Panc1 (cell line): ENCODE measurements at regions not wholly inside any gene's neighbourhood (a gene's known extent, or its start where the extent isn't known, plus 50 kb on each side); places are given as distances from the start of the nearest gene placed in this dataset.
A peak's percentile ranks its signal among the peaks of the same experiment; 100 is the strongest.

ENCODE experiments used
- ATAC-seq: fragments of 200-7000 bp; cut with Tn5 transposase; 2 replicates; pipeline ENCODE4 v1.9.1; 2020; ENCODE audit warnings: mild to moderate bottlenecking, moderate library complexity
- BruUV-seq: library from RNA; stranded (reverse); fragments of 400-500 nt; replicated peaks from 2 replicates; lab custom pipeline; 2021; lab: Mats Ljungman, UMichigan
- CTCF ChIA-PET: fragments of 300-600 bp; sonication (Branson Sonifier 250); formaldehyde crosslinking; loops from one replicate; lab custom pipeline; 2022; ENCODE audit warnings: antibody characterized with exemption; lab: Charles Lee
- POLR2A ChIA-PET: fragments of 300-600 bp; sonication (Branson Sonifier 250); formaldehyde crosslinking; loops from one replicate; lab custom pipeline; 2022; ENCODE audit warnings: antibody characterized with exemption; lab: Charles Lee
- DNase-seq: peaks from one replicate; pipeline ENCODE4 v3.0.0-alpha.2; 2010; ENCODE audit warnings: low read depth, low spot score
- H3K27ac ChIP-seq: 2 replicates; pipeline ENCODE4 v1.5.1; 2011; ENCODE audit warnings: mild to moderate bottlenecking, low read length, inconsistent platforms
- H3K27me3 ChIP-seq: fragments of 200-500 bp; sonication (Bioruptor generic); 2 replicates; pipeline ENCODE4 v1.6.0; 2014; ENCODE audit warnings: low read length, inconsistent platforms; ENCODE audit not compliant: control insufficient read depth, insufficient read depth
- H3K36me3 ChIP-seq: fragments of 200-500 bp; sonication (Bioruptor generic); 2 replicates; pipeline ENCODE4 v1.5.1; 2014; ENCODE audit warnings: inconsistent platforms, mild to moderate bottlenecking, low read length, moderate library complexity; ENCODE audit not compliant: control insufficient read depth, insufficient read depth
- H3K4me1 ChIP-seq: 2 replicates; pipeline ENCODE4 v1.5.1; 2011; ENCODE audit warnings: inconsistent platforms, mild to moderate bottlenecking, low read length, moderate library complexity; ENCODE audit not compliant: control insufficient read depth, insufficient read depth
- H3K4me3 ChIP-seq, 2 experiments: 2 replicates each; pipeline ENCODE4 v1.5.1; 2011 to 2012; ENCODE audit warnings: low read depth in 2 of 2, low read length in 2 of 2, mild to moderate bottlenecking in 2 of 2, inconsistent platforms in 1 of 2, moderate library complexity in 1 of 2
- H3K9me3 ChIP-seq: fragments of 200-500 bp; sonication (Bioruptor generic); 2 replicates; pipeline ENCODE4 v1.5.1; 2014; ENCODE audit warnings: low read depth, mild to moderate bottlenecking, inconsistent platforms, low read length, moderate library complexity; ENCODE audit not compliant: control insufficient read depth, insufficient read depth
- CTCF ChIP-seq: fragments of 450-650 bp; IDR thresholded peaks from 2 replicates; pipeline ENCODE4 v1.5.1; 2017; ENCODE audit warnings: mild to moderate bottlenecking
- POLR2AphosphoS5 ChIP-seq: IDR thresholded peaks from 2 replicates; pipeline ENCODE4 v1.6.1; 2012; ENCODE audit warnings: mild to moderate bottlenecking, low read depth, low read length, moderate library complexity
- REST ChIP-seq, 2 experiments: IDR thresholded peaks; 2 replicates each; pipeline ENCODE4 v1.6.1; 2011 to 2012; ENCODE audit warnings: low read depth in 2 of 2, control low read depth in 1 of 2, low read length in 1 of 2, mild to moderate bottlenecking in 1 of 2, moderate library complexity in 1 of 2; ENCODE audit not compliant: insufficient read depth in 1 of 2
- SIN3A ChIP-seq: IDR thresholded peaks from 2 replicates; pipeline ENCODE4 v1.6.1; 2012; ENCODE audit warnings: low read depth, mild to moderate bottlenecking, low read length, moderate library complexity, borderline replicate concordance; ENCODE audit not compliant: insufficient read depth
- TCF7L2 ChIP-seq: IDR thresholded peaks from 2 replicates; pipeline ENCODE4 v1.6.1; 2011; ENCODE audit warnings: mild to moderate bottlenecking, low read depth, low read length, inconsistent platforms
- in situ Hi-C: cut with HindIII; loops from 2 replicates; pipeline ENCODE4 v1.10.0; 2016; ENCODE audit warnings: low sequenced_read_pairs, low pct_unique_long_range_greater_than_20kb
- intact Hi-C: fragments of 100-400 bp; cut with micrococcal nuclease; formaldehyde crosslinking; loops from one replicate; pipeline ENCODE4 v1.10.0; 2022; ENCODE audit not compliant: unreplicated experiment

- H3K4me3 ChIP-seq, result no peak overlapping the region
- no peaks in the 10 kb centered on the region for H3K36me3 ChIP-seq
- no peaks in the 10 kb centered on the region for H3K9me3 ChIP-seq
- peaks cover 21% of the 10 kb centered on the region for H3K4me1 ChIP-seq
- intact Hi-C loops (no loop called here), in situ Hi-C loops (no loop called here)
- POLR2A ChIA-PET, result no interaction called here
- CTCF ChIA-PET, result no interaction called here
- H3K27ac ChIP-seq, result peak overlapping the region; percentile 79
- no TSS peak for BruUV-seq
- no peak for TF ChIP-seq SIN3A
- ATAC-seq (no peak), DNase-seq (no peak)
- no peaks in the 10 kb centered on the region for H3K27me3 ChIP-seq
These were observed 189.8 kb downstream of the C9orf50 start for GRCh38 chr9:129430940-129431643.

- H3K4me3 ChIP-seq, result no peak overlapping the region
- DNase-seq (no peak), ATAC-seq (no peak)
- no TSS peak for BruUV-seq
- peak overlapping the region; percentile 54; the same call in 1 of the 2 replicates for H3K27ac ChIP-seq
- no peaks in the 10 kb centered on the region for H3K27me3 ChIP-seq
- intact Hi-C loops (no loop called here), in situ Hi-C loops (no loop called here)
- H3K9me3 ChIP-seq, result no peaks in the 10 kb centered on the region
- TF ChIP-seq REST (IDR thresholded peaks at IDR 0.05; ENCODE audit: insufficient read depth in 1 of 2, low read depth in 2 of 2, low read length in 1 of 2) (no peak), CTCF (no peak), SIN3A (no peak), TCF7L2 (no peak), POLR2AphosphoS5 (no peak)
- no peaks in the 10 kb centered on the region for H3K36me3 ChIP-seq
- ChIA-PET CTCF (no interaction called here), POLR2A (no interaction called here)
- peaks cover 16% of the 10 kb centered on the region for H3K4me1 ChIP-seq
These were observed 191.9 kb downstream of the C9orf50 start for GRCh38 chr9:129428864-129429577.

- Histone ChIP-seq H3K27me3 (no peaks in the 10 kb centered on the region), H3K36me3 (no peaks in the 10 kb centered on the region), H3K4me1 (peaks cover 15% of the 10 kb centered on the region), H3K4me3 (no peak overlapping the region), H3K9me3 (no peaks in the 10 kb centered on the region), H3K27ac (no peak overlapping the region)
- intact Hi-C loops (no loop called here), in situ Hi-C loops (no loop called here)
- no peak for TF ChIP-seq TCF7L2
- no peak for TF ChIP-seq SIN3A
- no peak for TF ChIP-seq POLR2AphosphoS5
- TF ChIP-seq CTCF, result no peak
- no peak for TF ChIP-seq REST (IDR thresholded peaks at IDR 0.05; ENCODE audit: insufficient read depth in 1 of 2, low read depth in 2 of 2, low read length in 1 of 2)
- ATAC-seq (no peak), DNase-seq (no peak)
- ChIA-PET CTCF (interaction anchor here (0.5 kb wide), 1 partner anchor 37 kb away, joined by 4 read pairs; no protein-coding TSS in a partner anchor), POLR2A (interaction anchor here (0.6 kb wide), 1 partner anchor 183 kb away, joined by 9 read pairs; no protein-coding TSS in a partner anchor)
- BruUV-seq, result no TSS peak
These were observed 193.8 kb downstream of the C9orf50 start for GRCh38 chr9:129427149-129427548.
